Gastroesophageal sphincter (tissue), 4 donors: ENCODE measurements at regions not wholly inside any gene's neighbourhood (a gene's known extent, or its start where the extent isn't known, plus 50 kb on each side); places are given as distances from the start of the nearest gene placed in this dataset.

ENCODE experiments used
- ATAC-seq: fragments of 150-250 bp; one replicate; pipeline ENCODE4 v1.9.1; 2016; ENCODE audit warnings: mild to moderate bottlenecking, moderate library complexity
- H3K27ac ChIP-seq, 4 donors: fragments of 200-600 bp; sonication (generic) in 3 of 4; 1 replicate in 3 of 4; 2 replicates in 1 of 4; pipeline ENCODE4 v1.5.1; 2016 to 2019
- H3K27me3 ChIP-seq: fragments of 200-600 bp; sonication (generic); one replicate; pipeline ENCODE4 v1.5.1; 2019
- H3K36me3 ChIP-seq, 2 donors: fragments of 200-600 bp; sonication (generic); one replicate each; pipeline ENCODE4 v1.5.1; 2019; ENCODE audit warnings: control low read depth in 1 of 2
- H3K4me1 ChIP-seq, 3 donors: fragments of 200-600 bp; sonication (generic); 1 replicate in 2 of 3; 2 replicates in 1 of 3; pipeline ENCODE4 v1.5.1; 2016 to 2019; ENCODE audit warnings: control low read depth in 2 of 3
- H3K4me3 ChIP-seq, 2 donors: fragments of 200-600 bp; sonication (generic); one replicate each; pipeline ENCODE4 v1.5.1; 2019; ENCODE audit warnings: mild to moderate bottlenecking in 1 of 2, moderate library complexity in 1 of 2
- H3K9me3 ChIP-seq, 3 donors: fragments of 200-600 bp; sonication (generic); one replicate each; pipeline ENCODE4 v1.5.1; 2017 to 2019; ENCODE audit warnings: control low read depth in 2 of 3
- EP300 ChIP-seq: sonication (generic); formaldehyde crosslinking; IDR thresholded peaks from one replicate; pipeline ENCODE4 v1.6.1; 2017; ENCODE audit warnings: antibody characterized with exemption, mild to moderate bottlenecking
- POLR2A ChIP-seq, 2 donors: fragments of 450-650 bp; IDR thresholded peaks; one replicate each; pipeline ENCODE4 v1.6.1; 2017; ENCODE audit warnings: antibody characterized with exemption in 2 of 2, mild to moderate bottlenecking in 2 of 2, moderate library complexity in 1 of 2
- POLR2AphosphoS5 ChIP-seq: sonication (generic); formaldehyde crosslinking; IDR thresholded peaks from one replicate; pipeline ENCODE4 v1.6.1; 2017; ENCODE audit warnings: antibody characterized with exemption
- WGBS, 2 donors: methylation state at CpG; one replicate each; pipeline ENCODE4 v1.1.5; 2018; ENCODE audit warnings: low coverage in 1 of 2; 5-methylcytosine and 5-hydroxymethylcytosine counted together
- TF ChIP-seq, protein P1 (sequence below), 4 experiments: fragments of 200-600 bp in 2 of 4; fragments of 450-650 bp in 2 of 4; sonication (generic) in 1 of 4; IDR thresholded peaks; one replicate each; pipeline ENCODE4 v1.5.1; 2017 to 2019; ENCODE audit warnings: antibody characterized with exemption in 4 of 4, mild to moderate bottlenecking in 2 of 4, moderate library complexity in 2 of 4

GRCh38 chr10:31138026-31138553, 106.4 kb upstream of the ZNF438 start:
- ATAC-seq, result no peak
- WGBS, 2 donors, result 40 to 54% methylated on average over 3 of the region's 3 CpGs

GRCh38 chr10:31139497-31139896, 107.8 kb upstream of the ZNF438 start:
- 87 to 91% methylated on average over 6 of the region's 6 CpGs for WGBS, 2 donors
- TF ChIP-seq, protein P1, sequence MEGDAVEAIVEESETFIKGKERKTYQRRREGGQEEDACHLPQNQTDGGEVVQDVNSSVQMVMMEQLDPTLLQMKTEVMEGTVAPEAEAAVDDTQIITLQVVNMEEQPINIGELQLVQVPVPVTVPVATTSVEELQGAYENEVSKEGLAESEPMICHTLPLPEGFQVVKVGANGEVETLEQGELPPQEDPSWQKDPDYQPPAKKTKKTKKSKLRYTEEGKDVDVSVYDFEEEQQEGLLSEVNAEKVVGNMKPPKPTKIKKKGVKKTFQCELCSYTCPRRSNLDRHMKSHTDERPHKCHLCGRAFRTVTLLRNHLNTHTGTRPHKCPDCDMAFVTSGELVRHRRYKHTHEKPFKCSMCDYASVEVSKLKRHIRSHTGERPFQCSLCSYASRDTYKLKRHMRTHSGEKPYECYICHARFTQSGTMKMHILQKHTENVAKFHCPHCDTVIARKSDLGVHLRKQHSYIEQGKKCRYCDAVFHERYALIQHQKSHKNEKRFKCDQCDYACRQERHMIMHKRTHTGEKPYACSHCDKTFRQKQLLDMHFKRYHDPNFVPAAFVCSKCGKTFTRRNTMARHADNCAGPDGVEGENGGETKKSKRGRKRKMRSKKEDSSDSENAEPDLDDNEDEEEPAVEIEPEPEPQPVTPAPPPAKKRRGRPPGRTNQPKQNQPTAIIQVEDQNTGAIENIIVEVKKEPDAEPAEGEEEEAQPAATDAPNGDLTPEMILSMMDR (IDR thresholded peaks at IDR 0.05), result no peak
- TF ChIP-seq EP300, result no peak
- TF ChIP-seq POLR2A (IDR thresholded peaks at IDR 0.05), result no peak
- no peak for TF ChIP-seq POLR2AphosphoS5
- ATAC-seq, result no peak
- H3K4me3 ChIP-seq, result no peak overlapping the region
- no peaks in the 10 kb centered on the region for H3K36me3 ChIP-seq
- peaks cover 0 to 24% (median 3%) of the 10 kb centered on the region in 3 donors for H3K4me1 ChIP-seq
- H3K27me3 ChIP-seq, result no peaks in the 10 kb centered on the region
- H3K27ac ChIP-seq, result no peak overlapping the region
- H3K9me3 ChIP-seq, result no peaks in the 10 kb centered on the region

More at GRCh38 chr10:31138026-31138553, 106.4 kb upstream of the ZNF438 start:
- Histone ChIP-seq H3K27me3 (no peaks in the 10 kb centered on the region), H3K27ac (no peak overlapping the region), H3K36me3 (no peaks in the 10 kb centered on the region), H3K4me3 (no peak overlapping the region), H3K4me1 (peaks cover 0 to 38% (median 15%) of the 10 kb centered on the region in 3 donors), H3K9me3 (no peaks in the 10 kb centered on the region)
- TF ChIP-seq POLR2A (IDR thresholded peaks at IDR 0.05) (no peak), POLR2AphosphoS5 (no peak), EP300 (no peak)
- TF ChIP-seq, protein P1 (IDR thresholded peaks at IDR 0.05), result no peak

DNA sequence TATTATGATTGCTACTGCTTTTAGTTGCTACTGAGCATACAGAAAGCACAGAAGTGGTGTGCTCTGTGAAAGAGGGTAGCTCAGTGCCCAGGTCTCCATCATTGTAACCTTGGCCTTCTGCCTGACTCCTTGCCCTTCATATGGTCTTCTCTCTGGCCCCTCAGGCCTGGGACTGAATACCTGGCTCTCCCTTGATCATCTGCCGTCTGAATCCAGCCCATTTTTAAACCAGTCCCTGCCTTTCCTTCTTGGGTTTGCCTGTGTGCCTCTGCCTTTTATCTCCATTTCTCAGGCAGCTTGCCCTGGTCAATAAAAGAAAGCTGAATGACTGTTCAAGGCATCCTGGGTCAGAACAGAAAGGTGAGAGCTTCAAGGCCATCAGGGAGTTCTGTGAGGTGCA, 109.1 kb upstream of the ZNF438 start:
- no peak overlapping the region for H3K27ac ChIP-seq
- no peak for ATAC-seq
- no peaks in the 10 kb centered on the region for H3K9me3 ChIP-seq
- 88 to 100% methylated on average over 1 of the region's 1 CpG for WGBS, 2 donors
- H3K36me3 ChIP-seq, result no peaks in the 10 kb centered on the region
- no peak overlapping the region for H3K4me3 ChIP-seq
- no peaks in the 10 kb centered on the region for H3K27me3 ChIP-seq
- TF ChIP-seq POLR2A (IDR thresholded peaks at IDR 0.05) (no peak), EP300 (no peak), POLR2AphosphoS5 (no peak)
- TF ChIP-seq, protein P1 (IDR thresholded peaks at IDR 0.05), result no peak
- peaks cover 0 to 14% (median 0%) of the 10 kb centered on the region in 3 donors for H3K4me1 ChIP-seq

- Histone ChIP-seq H3K9me3 (no peaks in the 10 kb centered on the region), H3K4me1 (peaks cover 0 to 17% (median 0%) of the 10 kb centered on the region in 3 donors), H3K27ac (no peak overlapping the region), H3K36me3 (no peaks in the 10 kb centered on the region), H3K4me3 (no peak overlapping the region), H3K27me3 (no peaks in the 10 kb centered on the region)
- TF ChIP-seq, protein P1 (IDR thresholded peaks at IDR 0.05), result no peak
- TF ChIP-seq POLR2A (IDR thresholded peaks at IDR 0.05) (no peak), EP300 (no peak), POLR2AphosphoS5 (no peak)
- 81 to 83% methylated on average over 1 to 5 of the region's 5 CpGs for WGBS, 2 donors
- no peak for ATAC-seq
These were observed 110.4 kb upstream of the ZNF438 start for GRCh38 chr10:31142026-31142425.

GRCh38 chr10:31143331-31143935, 111.8 kb upstream of the ZNF438 start:
- 60 to 96% methylated on average over 1 to 5 of the region's 5 CpGs for WGBS, 2 donors
- H3K27me3 ChIP-seq, result no peaks in the 10 kb centered on the region
- no peaks in the 10 kb centered on the region for H3K36me3 ChIP-seq
- no peak overlapping the region for H3K27ac ChIP-seq
- no peak for ATAC-seq
- TF ChIP-seq, protein P1 (IDR thresholded peaks at IDR 0.05), result no peak
- no peak for TF ChIP-seq POLR2A (IDR thresholded peaks at IDR 0.05)
- no peak for TF ChIP-seq EP300
- TF ChIP-seq POLR2AphosphoS5, result no peak
- H3K4me3 ChIP-seq, result no peak overlapping the region
- H3K4me1 ChIP-seq, result peaks cover 0 to 18% (median 0%) of the 10 kb centered on the region in 3 donors
- H3K9me3 ChIP-seq, result no peaks in the 10 kb centered on the region
